IPS-18a (cell line): ENCODE measurements at regions not wholly inside any gene's neighbourhood (a gene's known extent, or its start where the extent isn't known, plus 50 kb on each side); places are given as distances from the start of the nearest gene placed in this dataset.

ENCODE experiments used
- H3K27ac ChIP-seq: one replicate; pipeline ENCODE4 v1.5.1; 2013; ENCODE audit warnings: low read length
- H3K27me3 ChIP-seq: one replicate; pipeline ENCODE4 v1.6.1; 2013; ENCODE audit warnings: mild to moderate bottlenecking, low read length; ENCODE audit not compliant: control insufficient read depth, insufficient read depth
- H3K36me3 ChIP-seq: one replicate; pipeline ENCODE4 v1.6.1; 2013; ENCODE audit warnings: low read depth, low read length; ENCODE audit not compliant: control insufficient read depth
- H3K4me1 ChIP-seq: one replicate; pipeline ENCODE4 v1.6.1; 2013; ENCODE audit warnings: low read depth, low read length; ENCODE audit not compliant: control insufficient read depth
- H3K4me3 ChIP-seq: one replicate; pipeline ENCODE4 v1.5.1; 2013; ENCODE audit warnings: low read length
- H3K9ac ChIP-seq: one replicate; pipeline ENCODE4 v1.6.1; 2013; ENCODE audit warnings: mild to moderate bottlenecking, low read length, moderate library complexity
- H3K9me3 ChIP-seq: one replicate; pipeline ENCODE4 v1.6.1; 2013; ENCODE audit warnings: low read depth, low read length; ENCODE audit not compliant: control insufficient read depth

DNA sequence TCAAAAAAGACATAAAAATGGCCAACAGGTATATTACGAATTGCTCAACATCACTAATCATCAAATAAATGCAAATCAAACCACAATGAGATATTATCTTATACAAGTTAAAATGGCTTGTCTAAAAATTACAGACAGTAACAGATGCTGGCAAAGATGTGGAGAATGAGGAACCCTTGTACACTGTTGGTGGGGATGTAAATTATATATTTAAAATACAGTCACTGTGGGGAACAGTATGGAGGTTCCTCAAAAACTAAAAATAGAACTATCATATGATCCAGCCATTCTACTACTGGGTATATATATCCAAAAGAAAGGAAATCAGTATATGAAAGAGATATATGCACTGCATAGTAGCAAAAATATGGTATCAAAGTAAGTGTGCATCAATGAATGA, 1037.2 kb upstream of the B3GALT2 start:
- Histone ChIP-seq H3K9me3 (no peaks in the 10 kb centered on the region), H3K4me3 (no peak overlapping the region), H3K27ac (no peak overlapping the region), H3K4me1 (no peaks in the 10 kb centered on the region), H3K9ac (no peak overlapping the region), H3K27me3 (no peaks in the 10 kb centered on the region), H3K36me3 (no peaks in the 10 kb centered on the region)

DNA sequence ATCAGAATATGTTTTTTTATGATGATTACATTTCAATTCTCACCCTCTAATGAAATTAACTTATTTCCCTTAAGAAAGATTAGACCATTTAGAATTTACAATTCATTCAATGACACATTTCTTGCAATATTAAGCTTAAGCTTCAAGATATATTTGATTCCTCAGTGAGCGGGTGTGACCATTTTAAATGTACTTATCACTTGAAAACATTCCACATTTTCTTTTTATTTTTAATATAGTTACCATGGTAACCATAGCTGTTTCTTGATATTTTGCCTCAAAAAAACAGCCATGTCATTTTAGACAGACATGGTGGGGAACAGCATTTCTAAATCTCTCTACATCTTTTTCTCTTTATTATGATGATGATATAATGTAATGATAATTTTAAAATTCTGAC, 1029.0 kb upstream of the B3GALT2 start:
- H3K9me3 ChIP-seq: no peaks in the 10 kb centered on the region
- H3K27me3 ChIP-seq: no peaks in the 10 kb centered on the region
- H3K9ac ChIP-seq: no peak overlapping the region
- H3K27ac ChIP-seq: no peak overlapping the region
- no peak overlapping the region for H3K4me3 ChIP-seq
- H3K36me3 ChIP-seq: no peaks in the 10 kb centered on the region
- H3K4me1 ChIP-seq: no peaks in the 10 kb centered on the region

DNA sequence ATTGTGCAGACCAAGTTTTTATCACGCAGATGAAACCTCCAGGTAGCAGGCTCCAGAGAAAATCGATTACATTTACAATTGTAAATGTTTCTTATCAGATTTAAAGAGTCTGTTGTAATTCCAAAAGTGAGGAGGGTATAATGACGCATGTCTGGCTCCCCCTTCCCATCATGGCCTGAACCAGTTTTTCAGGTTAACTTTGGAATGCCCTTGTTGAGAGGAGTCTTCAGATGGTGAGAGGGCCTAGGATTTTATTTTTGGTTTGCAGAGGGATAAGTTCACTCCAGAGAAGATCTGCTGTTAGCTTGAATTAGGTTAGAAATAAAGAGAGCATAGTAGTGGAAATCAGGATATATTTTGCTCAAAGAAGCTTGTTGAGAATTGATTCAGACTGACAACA, 1028.3 kb upstream of the B3GALT2 start:
- H3K4me1 ChIP-seq: no peaks in the 10 kb centered on the region
- no peaks in the 10 kb centered on the region for H3K9me3 ChIP-seq
- no peaks in the 10 kb centered on the region for H3K36me3 ChIP-seq
- no peak overlapping the region for H3K4me3 ChIP-seq
- H3K27me3 ChIP-seq: no peaks in the 10 kb centered on the region
- no peak overlapping the region for H3K27ac ChIP-seq
- no peak overlapping the region for H3K9ac ChIP-seq

DNA sequence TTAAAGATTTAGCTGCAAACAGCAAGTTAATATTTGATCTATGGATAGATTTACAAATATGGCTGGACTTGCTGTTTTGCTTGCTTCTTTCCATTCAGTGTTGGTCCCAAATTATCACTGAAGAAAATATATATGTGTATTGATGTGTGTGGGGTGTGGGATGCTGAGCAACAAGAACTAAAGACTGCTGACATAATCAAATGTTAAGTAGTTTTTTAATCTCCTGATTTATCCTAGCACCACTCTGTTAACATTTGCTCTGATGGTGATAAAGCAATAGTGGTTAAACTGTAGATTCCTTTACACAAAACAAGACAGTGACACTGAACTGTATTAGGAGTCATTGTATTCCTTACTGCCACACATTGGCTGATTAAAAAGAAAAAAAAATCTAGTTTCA, 1023.5 kb upstream of the B3GALT2 start:
- Histone ChIP-seq H3K4me1 (no peaks in the 10 kb centered on the region), H3K27me3 (no peaks in the 10 kb centered on the region), H3K9me3 (no peaks in the 10 kb centered on the region), H3K36me3 (no peaks in the 10 kb centered on the region), H3K9ac (no peak overlapping the region), H3K27ac (no peak overlapping the region), H3K4me3 (no peak overlapping the region)

DNA sequence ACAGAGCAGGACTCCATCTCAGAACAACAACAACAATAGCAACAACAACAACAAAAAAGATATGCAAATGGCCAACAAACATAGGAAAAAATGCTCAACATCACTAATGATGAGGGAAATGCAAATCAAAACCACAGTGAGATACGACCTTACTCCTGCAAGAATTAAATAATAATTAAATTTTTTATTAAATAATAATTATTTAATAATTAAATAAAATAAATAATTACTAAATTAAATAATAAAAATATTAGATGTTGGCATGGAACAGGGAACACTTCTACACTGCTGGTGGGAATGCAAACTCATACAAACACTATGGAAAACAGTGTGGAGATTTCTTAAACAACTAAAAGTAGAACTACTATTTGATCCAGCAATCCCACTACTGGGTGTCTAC, 1022.3 kb upstream of the B3GALT2 start:
- Histone ChIP-seq H3K27me3 (no peaks in the 10 kb centered on the region), H3K9ac (no peak overlapping the region), H3K27ac (no peak overlapping the region), H3K4me3 (no peak overlapping the region), H3K4me1 (no peaks in the 10 kb centered on the region), H3K36me3 (no peaks in the 10 kb centered on the region), H3K9me3 (no peaks in the 10 kb centered on the region)

DNA sequence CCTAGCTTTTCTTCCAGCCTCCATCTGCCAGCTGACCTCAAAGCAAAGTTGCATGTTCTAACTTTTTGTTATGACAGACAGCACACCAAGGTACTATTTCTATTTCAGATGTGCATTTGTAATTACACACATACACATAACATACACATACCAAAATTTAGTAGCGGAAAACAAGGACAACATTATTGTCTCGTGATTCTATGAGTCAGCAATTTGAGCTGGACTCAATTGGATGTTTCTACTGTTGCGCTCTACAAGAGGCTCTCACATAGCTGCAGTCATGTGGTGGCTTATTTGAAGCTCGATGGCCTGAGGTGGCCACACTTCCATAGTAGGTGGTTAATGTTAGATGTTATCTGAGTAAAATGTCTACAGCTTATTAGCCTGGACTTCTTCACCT, 1010.1 kb upstream of the B3GALT2 start:
- no peak overlapping the region for H3K27ac ChIP-seq
- H3K9ac ChIP-seq: no peak overlapping the region
- H3K4me1 ChIP-seq: no peaks in the 10 kb centered on the region
- H3K9me3 ChIP-seq: no peaks in the 10 kb centered on the region
- H3K4me3 ChIP-seq: no peak overlapping the region
- no peaks in the 10 kb centered on the region for H3K36me3 ChIP-seq
- H3K27me3 ChIP-seq: no peaks in the 10 kb centered on the region

DNA sequence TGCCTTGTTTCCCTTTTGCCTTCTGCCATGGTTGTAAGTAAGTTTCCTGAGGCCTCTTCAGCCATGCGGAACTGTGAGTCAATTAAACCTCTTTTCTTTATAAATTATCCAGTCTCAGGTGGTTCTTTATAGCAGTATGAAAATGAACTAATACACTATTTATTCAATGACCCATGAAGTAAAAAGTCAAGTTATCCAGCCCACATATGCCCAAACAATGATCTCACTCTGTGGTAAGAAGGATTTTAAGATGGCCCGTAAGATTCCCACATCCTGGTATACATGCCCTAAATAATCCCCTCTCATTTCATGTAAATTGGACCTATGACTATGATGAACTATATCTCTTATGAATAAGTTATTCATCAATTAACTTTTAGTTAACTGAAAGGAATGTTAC, 1008.3 kb upstream of the B3GALT2 start:
- Histone ChIP-seq H3K36me3 (no peaks in the 10 kb centered on the region), H3K9me3 (no peaks in the 10 kb centered on the region), H3K27ac (no peak overlapping the region), H3K9ac (no peak overlapping the region), H3K4me3 (no peak overlapping the region), H3K4me1 (no peaks in the 10 kb centered on the region), H3K27me3 (no peaks in the 10 kb centered on the region)

DNA sequence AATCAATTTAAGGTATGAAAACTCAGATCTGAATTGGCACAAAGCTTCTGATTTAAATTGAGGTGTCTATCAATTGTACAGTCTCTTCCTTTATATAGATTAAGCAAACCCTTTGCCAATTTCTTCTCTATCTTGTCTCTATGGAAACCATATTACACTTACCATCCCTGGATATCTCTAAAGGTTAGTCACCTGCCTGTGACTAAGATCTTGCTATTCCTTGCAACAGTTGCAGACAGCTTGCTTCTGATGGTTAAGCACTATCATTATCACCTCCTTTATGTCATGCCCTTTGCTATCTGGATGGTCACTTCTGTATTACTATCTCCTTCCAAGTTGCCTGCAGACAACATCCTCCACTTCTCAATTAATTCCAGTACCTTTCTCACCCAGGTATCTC, 998.6 kb upstream of the B3GALT2 start:
- Histone ChIP-seq H3K36me3 (no peaks in the 10 kb centered on the region), H3K9me3 (no peaks in the 10 kb centered on the region), H3K27ac (no peak overlapping the region), H3K4me1 (no peaks in the 10 kb centered on the region), H3K9ac (no peak overlapping the region), H3K4me3 (no peak overlapping the region), H3K27me3 (no peaks in the 10 kb centered on the region)

DNA sequence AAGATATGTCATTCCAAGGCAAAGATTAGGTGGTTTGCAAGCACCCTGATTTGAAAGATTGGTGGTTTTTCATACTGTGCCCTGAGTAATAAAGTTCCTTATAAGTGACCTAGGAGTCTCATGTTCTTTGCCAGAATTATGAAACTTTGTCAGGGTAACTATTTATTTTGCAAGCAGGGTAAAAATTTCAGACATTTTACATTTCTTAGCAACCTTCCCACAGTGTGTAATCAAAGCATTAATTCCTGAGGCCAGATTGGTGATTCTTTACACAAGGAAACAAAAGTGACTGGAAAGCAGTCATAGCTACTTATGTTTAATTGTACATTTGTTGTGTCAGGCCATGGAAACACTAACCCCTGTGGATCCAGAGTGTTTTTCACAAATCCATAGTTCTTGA, 998.0 kb upstream of the B3GALT2 start:
- no peak overlapping the region for H3K4me3 ChIP-seq
- no peaks in the 10 kb centered on the region for H3K36me3 ChIP-seq
- H3K9me3 ChIP-seq: no peaks in the 10 kb centered on the region
- H3K27ac ChIP-seq: no peak overlapping the region
- no peak overlapping the region for H3K9ac ChIP-seq
- no peaks in the 10 kb centered on the region for H3K27me3 ChIP-seq
- no peaks in the 10 kb centered on the region for H3K4me1 ChIP-seq

DNA sequence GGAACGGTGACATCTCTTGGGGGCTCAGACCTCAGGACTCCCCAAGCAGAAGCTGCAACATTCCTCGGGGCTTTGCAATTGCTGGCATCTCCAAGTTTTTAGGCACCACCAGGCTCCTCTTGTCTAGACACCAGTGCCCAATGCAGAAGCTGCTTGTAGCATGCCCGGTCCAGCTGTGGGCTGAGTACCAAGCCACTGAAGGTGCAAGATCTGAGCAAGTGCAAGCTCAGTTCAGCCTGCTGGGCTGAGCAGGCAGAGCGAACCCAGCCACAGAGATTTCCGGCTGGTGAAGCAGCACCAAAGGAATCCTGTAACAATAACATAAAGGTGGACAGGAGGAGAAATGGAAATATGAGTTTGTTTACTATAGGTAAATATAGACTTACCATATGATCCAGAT, 995.4 kb upstream of the B3GALT2 start:
- no peak overlapping the region for H3K4me3 ChIP-seq
- no peaks in the 10 kb centered on the region for H3K9me3 ChIP-seq
- H3K36me3 ChIP-seq: no peaks in the 10 kb centered on the region
- no peaks in the 10 kb centered on the region for H3K27me3 ChIP-seq
- H3K9ac ChIP-seq: no peak overlapping the region
- no peak overlapping the region for H3K27ac ChIP-seq
- no peaks in the 10 kb centered on the region for H3K4me1 ChIP-seq

DNA sequence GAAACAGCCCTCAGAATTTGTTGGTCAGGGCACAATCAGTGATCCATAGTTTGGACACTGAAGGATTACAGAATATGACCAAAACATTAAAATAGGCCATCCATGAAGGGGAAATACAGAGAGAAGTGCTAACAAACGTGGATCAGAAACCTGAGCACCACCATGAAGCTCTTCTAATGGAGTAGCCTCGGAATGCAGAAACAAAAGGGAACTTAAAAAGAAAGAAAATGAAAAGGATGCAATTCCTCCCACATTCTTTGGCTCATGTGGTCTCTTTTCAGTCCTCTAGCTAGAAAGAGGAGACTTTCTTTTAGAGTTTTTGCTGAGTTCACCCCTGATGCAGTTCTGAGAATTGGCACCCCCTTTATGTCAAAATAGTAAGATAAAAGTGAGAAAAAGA, 989.8 kb upstream of the B3GALT2 start:
- H3K27ac ChIP-seq: no peak overlapping the region

DNA sequence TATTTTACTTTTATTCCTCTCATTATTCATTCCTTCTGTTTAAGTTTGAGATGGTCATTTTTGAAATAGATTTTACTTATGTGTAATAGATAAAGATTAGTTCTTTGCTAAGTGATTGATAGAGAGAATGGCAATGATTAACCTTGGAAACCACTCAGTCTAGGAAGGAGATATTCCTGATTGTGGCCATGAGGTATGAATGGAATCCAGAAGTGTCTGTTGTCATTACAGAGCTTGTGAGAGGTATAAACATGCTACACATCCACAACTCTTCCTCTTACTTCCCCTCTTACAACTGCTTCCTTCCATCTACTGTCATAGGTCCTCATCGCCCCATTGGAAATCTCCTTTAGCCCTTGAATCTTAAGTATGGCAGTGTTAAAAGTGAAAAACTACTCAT, 988.8 kb upstream of the B3GALT2 start:
- Histone ChIP-seq H3K9ac (no peak overlapping the region), H3K4me3 (no peak overlapping the region), H3K36me3 (no peaks in the 10 kb centered on the region)

More for the DNA sequence above, 989.8 kb upstream of the B3GALT2 start:
- H3K9me3 ChIP-seq: no peaks in the 10 kb centered on the region
- H3K36me3 ChIP-seq: no peaks in the 10 kb centered on the region
- no peaks in the 10 kb centered on the region for H3K27me3 ChIP-seq
- peaks cover 21% of the 10 kb centered on the region for H3K4me1 ChIP-seq
- H3K4me3 ChIP-seq: no peak overlapping the region
- no peak overlapping the region for H3K9ac ChIP-seq

DNA sequence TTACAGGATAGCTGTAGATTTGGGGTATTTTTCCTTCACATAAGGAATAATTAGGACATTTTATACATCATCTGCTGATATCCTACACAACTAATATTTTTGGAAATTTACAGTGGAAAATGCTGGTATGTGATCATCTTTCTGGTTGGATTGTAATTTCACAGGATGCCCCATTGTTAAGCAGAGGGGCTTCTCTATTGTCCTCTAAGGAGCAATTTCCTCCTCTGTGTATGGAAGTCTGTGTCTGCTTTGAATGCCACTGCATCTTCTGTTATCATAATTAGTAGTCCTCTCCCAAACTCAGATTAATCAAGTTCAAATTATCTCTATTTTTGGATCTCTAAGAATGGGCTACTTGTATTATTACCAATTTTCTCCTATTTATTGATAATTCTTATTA, 988.1 kb upstream of the B3GALT2 start:
- H3K36me3 ChIP-seq: no peaks in the 10 kb centered on the region

More for the DNA sequence above, 988.8 kb upstream of the B3GALT2 start:
- Histone ChIP-seq H3K4me1 (peaks cover 21% of the 10 kb centered on the region), H3K9me3 (no peaks in the 10 kb centered on the region), H3K27ac (no peak overlapping the region), H3K27me3 (no peaks in the 10 kb centered on the region)

More for the DNA sequence above, 988.1 kb upstream of the B3GALT2 start:
- Histone ChIP-seq H3K4me3 (no peak overlapping the region), H3K9ac (no peak overlapping the region), H3K4me1 (peaks cover 21% of the 10 kb centered on the region), H3K27ac (no peak overlapping the region), H3K9me3 (no peaks in the 10 kb centered on the region), H3K27me3 (no peaks in the 10 kb centered on the region)
